CD4-positive, alpha-beta T cell treated with Interleukin-21 for 1 hour (primary cell): ENCODE measurements at regions not wholly inside any gene's neighbourhood (a gene's known extent, or its start where the extent isn't known, plus 50 kb on each side); places are given as distances from the start of the nearest gene placed in this dataset.

ENCODE experiments used
- DNase-seq: peaks from one replicate; pipeline ENCODE4 v3.0.0-alpha.2; 2020

- DNase-seq = no peak
These were observed 56.1 kb upstream of the GALNT15 start for GRCh38 chr3:16118396-16118795.

- no peak for DNase-seq
These were observed 54.6 kb upstream of the GALNT15 start for GRCh38 chr3:16119887-16120286.

DNA sequence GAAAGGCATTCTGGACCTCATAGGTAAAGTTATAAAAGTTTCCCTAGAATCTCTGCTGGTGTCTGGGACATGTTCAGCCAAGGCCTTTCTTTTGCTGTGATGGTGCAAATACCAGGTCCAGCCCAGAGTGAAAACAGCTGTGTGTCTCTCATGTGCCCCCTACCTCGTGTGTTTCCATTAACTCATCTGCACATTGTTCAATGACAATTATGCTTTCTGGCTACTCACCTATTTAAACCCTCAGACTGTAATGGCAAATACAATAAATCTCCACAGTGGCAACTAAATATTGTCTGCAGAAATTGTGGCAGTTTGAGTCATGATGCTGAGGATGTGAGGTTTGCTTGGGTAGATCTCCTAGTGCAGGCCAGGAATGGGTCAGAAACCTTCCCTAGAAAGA, 53.1 kb upstream of the GALNT15 start:
- DNase-seq = no peak

DNA sequence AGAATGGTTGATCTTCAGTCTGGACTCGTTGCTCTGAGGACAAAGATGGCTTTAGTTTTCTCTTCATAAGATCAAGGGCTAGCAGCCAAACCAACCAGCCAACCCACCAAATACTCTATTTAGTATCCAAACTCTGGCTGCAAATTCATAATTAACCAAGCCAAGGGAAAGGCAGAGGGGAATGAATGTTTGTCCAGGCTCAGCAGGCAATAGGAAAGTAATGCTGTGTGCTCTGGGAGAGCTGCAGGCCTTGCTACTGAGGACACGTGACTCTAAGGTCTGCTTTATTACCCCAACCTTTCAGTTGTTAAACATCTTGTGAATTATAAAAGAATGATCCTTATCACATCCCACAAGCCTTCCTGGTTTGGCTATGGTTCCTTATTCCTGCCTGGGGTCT, 52.3 kb upstream of the GALNT15 start:
- no peak for DNase-seq

- DNase-seq = no peak
These were observed 51.8 kb upstream of the GALNT15 start for GRCh38 chr3:16122661-16123060.

DNA sequence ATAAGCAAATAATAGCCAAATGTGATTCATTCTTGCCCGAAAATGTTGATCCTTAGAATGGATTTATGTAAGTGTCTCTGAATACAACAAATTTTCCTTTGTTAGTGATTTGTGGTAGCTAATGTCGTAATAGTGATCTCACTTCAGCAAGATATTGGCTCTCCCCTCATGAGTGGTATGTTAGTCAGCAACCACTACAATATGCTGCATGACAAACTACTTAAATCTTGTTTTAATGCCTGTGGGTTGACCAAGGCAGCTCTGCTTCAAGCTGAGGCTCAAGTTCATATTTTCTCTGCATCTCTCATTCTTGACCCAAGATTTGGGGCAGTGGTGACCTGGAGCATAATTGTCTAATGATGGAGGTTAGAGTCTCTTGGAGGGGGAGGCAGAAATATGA, 49.8 kb upstream of the GALNT15 start:
- no peak for DNase-seq
